ENCODE measurements at regions not wholly inside any gene's neighbourhood (a gene's known extent, or its start where the extent isn't known, plus 50 kb on each side); places are given as distances from the start of the nearest gene placed in this dataset.

- ATAC-seq (no peak), DNase-seq (no peak)
- Mint-ChIP-seq H3K4me3 (no peak overlapping the region), H3K36me3 (ENCODE audit: low read depth) (no peaks in the 10 kb centered on the region), H3K27ac (no peak overlapping the region), H3K9me3 (no peaks in the 10 kb centered on the region), H3K27me3 (no peaks in the 10 kb centered on the region), H3K4me1 (no peaks in the 10 kb centered on the region)
Observed at GRCh38 chr4:134812611-134813010, 611.0 kb upstream of the PABPC4L start.

GRCh38 chr4:134807231-134807745, 605.7 kb upstream of the PABPC4L start:
- DNase-seq: no peak
- no peaks in the 10 kb centered on the region for H3K4me1 Mint-ChIP-seq

GRCh38 chr4:134798573-134798972, 597.0 kb upstream of the PABPC4L start:
- H3K4me1 Mint-ChIP-seq: no peaks in the 10 kb centered on the region
- no peaks in the 10 kb centered on the region for H3K27me3 Mint-ChIP-seq
- no peak overlapping the region for H3K27ac Mint-ChIP-seq
- ATAC-seq (no peak), DNase-seq (no peak)
- H3K4me3 Mint-ChIP-seq: no peak overlapping the region
- H3K9me3 Mint-ChIP-seq: peaks cover 7% of the 10 kb centered on the region
- H3K36me3 Mint-ChIP-seq (ENCODE audit: low read depth): no peaks in the 10 kb centered on the region

More at GRCh38 chr4:134807231-134807745, 605.7 kb upstream of the PABPC4L start:
- Mint-ChIP-seq H3K4me3 (no peak overlapping the region), H3K9me3 (peaks cover 3% of the 10 kb centered on the region), H3K27ac (no peak overlapping the region), H3K36me3 (ENCODE audit: low read depth) (no peaks in the 10 kb centered on the region), H3K27me3 (no peaks in the 10 kb centered on the region)
- no peak for ATAC-seq

- ATAC-seq (no peak), DNase-seq (no peak)
- H3K4me1 Mint-ChIP-seq: no peaks in the 10 kb centered on the region
- peaks cover 25% of the 10 kb centered on the region for H3K9me3 Mint-ChIP-seq
- H3K4me3 Mint-ChIP-seq: no peak overlapping the region
- H3K36me3 Mint-ChIP-seq (ENCODE audit: low read depth): no peaks in the 10 kb centered on the region
- H3K27me3 Mint-ChIP-seq: no peaks in the 10 kb centered on the region
- no peak overlapping the region for H3K27ac Mint-ChIP-seq
Observed at GRCh38 chr4:134787315-134787714, 585.7 kb upstream of the PABPC4L start.

GRCh38 chr4:134780244-134780643, 578.7 kb upstream of the PABPC4L start:
- no peaks in the 10 kb centered on the region for H3K4me1 Mint-ChIP-seq
- no peak for ATAC-seq
- H3K36me3 Mint-ChIP-seq (ENCODE audit: low read depth): no peaks in the 10 kb centered on the region
- H3K27me3 Mint-ChIP-seq: no peaks in the 10 kb centered on the region
- peaks cover 1% of the 10 kb centered on the region for H3K9me3 Mint-ChIP-seq
- no peak overlapping the region for H3K27ac Mint-ChIP-seq
- no peak for DNase-seq
- no peak overlapping the region for H3K4me3 Mint-ChIP-seq

GRCh38 chr4:134777606-134778005, 576.0 kb upstream of the PABPC4L start:
- no peak overlapping the region for H3K4me3 Mint-ChIP-seq
- peaks cover 5% of the 10 kb centered on the region for H3K9me3 Mint-ChIP-seq
- DNase-seq: no peak
- H3K36me3 Mint-ChIP-seq (ENCODE audit: low read depth): no peaks in the 10 kb centered on the region
- no peaks in the 10 kb centered on the region for H3K27me3 Mint-ChIP-seq
- ATAC-seq: no peak
- H3K4me1 Mint-ChIP-seq: no peaks in the 10 kb centered on the region
- H3K27ac Mint-ChIP-seq: no peak overlapping the region

GRCh38 chr4:134773497-134774000, 572.0 kb upstream of the PABPC4L start:
- Mint-ChIP-seq H3K9me3 (peaks cover 5% of the 10 kb centered on the region), H3K27me3 (no peaks in the 10 kb centered on the region), H3K4me1 (no peaks in the 10 kb centered on the region), H3K36me3 (ENCODE audit: low read depth) (no peaks in the 10 kb centered on the region), H3K4me3 (no peak overlapping the region), H3K27ac (no peak overlapping the region)
- DNase-seq: no peak
- ATAC-seq: peak; percentile 24

GRCh38 chr4:134762053-134762452, 560.5 kb upstream of the PABPC4L start:
- H3K36me3 Mint-ChIP-seq (ENCODE audit: low read depth): no peaks in the 10 kb centered on the region
- no peak overlapping the region for H3K4me3 Mint-ChIP-seq
- H3K9me3 Mint-ChIP-seq: peaks cover 3% of the 10 kb centered on the region
- H3K27me3 Mint-ChIP-seq: no peaks in the 10 kb centered on the region
- no peaks in the 10 kb centered on the region for H3K4me1 Mint-ChIP-seq
- no peak for ATAC-seq
- DNase-seq: no peak
- H3K27ac Mint-ChIP-seq: no peak overlapping the region

- Mint-ChIP-seq H3K9me3 (peaks cover 3% of the 10 kb centered on the region), H3K36me3 (ENCODE audit: low read depth) (no peaks in the 10 kb centered on the region), H3K4me1 (no peaks in the 10 kb centered on the region), H3K27ac (no peak overlapping the region), H3K4me3 (no peak overlapping the region), H3K27me3 (no peaks in the 10 kb centered on the region)
- ATAC-seq: no peak
- DNase-seq: no peak
Observed at GRCh38 chr4:134756421-134756820, 554.8 kb upstream of the PABPC4L start.

- Mint-ChIP-seq H3K27ac (no peak overlapping the region), H3K4me3 (no peak overlapping the region), H3K4me1 (no peaks in the 10 kb centered on the region), H3K9me3 (no peaks in the 10 kb centered on the region), H3K27me3 (no peaks in the 10 kb centered on the region), H3K36me3 (ENCODE audit: low read depth) (no peaks in the 10 kb centered on the region)
- DNase-seq (no peak), ATAC-seq (no peak)
Observed at GRCh38 chr4:134754301-134755019, 552.9 kb upstream of the PABPC4L start.

- H3K36me3 Mint-ChIP-seq (ENCODE audit: low read depth): no peaks in the 10 kb centered on the region
- H3K27me3 Mint-ChIP-seq: no peaks in the 10 kb centered on the region
- H3K27ac Mint-ChIP-seq: no peak overlapping the region
- H3K4me1 Mint-ChIP-seq: no peaks in the 10 kb centered on the region
- no peak for DNase-seq
- no peaks in the 10 kb centered on the region for H3K9me3 Mint-ChIP-seq
- H3K4me3 Mint-ChIP-seq: no peak overlapping the region
- ATAC-seq: no peak
Observed at GRCh38 chr4:134753390-134753789, 551.8 kb upstream of the PABPC4L start.

- no peak overlapping the region for H3K27ac Mint-ChIP-seq
- no peaks in the 10 kb centered on the region for H3K4me1 Mint-ChIP-seq
- no peaks in the 10 kb centered on the region for H3K27me3 Mint-ChIP-seq
- no peak overlapping the region for H3K4me3 Mint-ChIP-seq
- no peak for ATAC-seq
- no peaks in the 10 kb centered on the region for H3K36me3 Mint-ChIP-seq (ENCODE audit: low read depth)
- peaks cover 5% of the 10 kb centered on the region for H3K9me3 Mint-ChIP-seq
- no peak for DNase-seq
Observed at GRCh38 chr4:134747108-134747805, 545.7 kb upstream of the PABPC4L start.

GRCh38 chr4:134740290-134740689, 538.7 kb upstream of the PABPC4L start:
- no peaks in the 10 kb centered on the region for H3K4me1 Mint-ChIP-seq
- H3K4me3 Mint-ChIP-seq: no peak overlapping the region
- no peaks in the 10 kb centered on the region for H3K36me3 Mint-ChIP-seq (ENCODE audit: low read depth)
- H3K27me3 Mint-ChIP-seq: no peaks in the 10 kb centered on the region
- peaks cover 10% of the 10 kb centered on the region for H3K9me3 Mint-ChIP-seq
- ATAC-seq (no peak), DNase-seq (no peak)
- H3K27ac Mint-ChIP-seq: no peak overlapping the region

- no peaks in the 10 kb centered on the region for H3K36me3 Mint-ChIP-seq (ENCODE audit: low read depth)
- no peak overlapping the region for H3K27ac Mint-ChIP-seq
- DNase-seq: no peak
- no peaks in the 10 kb centered on the region for H3K27me3 Mint-ChIP-seq
- no peaks in the 10 kb centered on the region for H3K4me1 Mint-ChIP-seq
- H3K9me3 Mint-ChIP-seq: peaks cover 5% of the 10 kb centered on the region
- no peak overlapping the region for H3K4me3 Mint-ChIP-seq
- ATAC-seq: no peak
Observed at GRCh38 chr4:134735901-134736300, 534.3 kb upstream of the PABPC4L start.

GRCh38 chr4:134727696-134728095, 526.1 kb upstream of the PABPC4L start:
- no peak overlapping the region for H3K27ac Mint-ChIP-seq
- H3K27me3 Mint-ChIP-seq: no peaks in the 10 kb centered on the region
- ATAC-seq: no peak
- no peaks in the 10 kb centered on the region for H3K36me3 Mint-ChIP-seq (ENCODE audit: low read depth)
- no peak for DNase-seq
- peaks cover 4% of the 10 kb centered on the region for H3K9me3 Mint-ChIP-seq
- no peaks in the 10 kb centered on the region for H3K4me1 Mint-ChIP-seq
- no peak overlapping the region for H3K4me3 Mint-ChIP-seq
